GM23248 (cell line): ENCODE measurements at regions not wholly inside any gene's neighbourhood (a gene's known extent, or its start where the extent isn't known, plus 50 kb on each side); places are given as distances from the start of the nearest gene placed in this dataset.

Experiments used
- DNase-seq: peaks from one replicate; pipeline ENCODE4 v3.0.0-alpha.2; 2015
- H2AFZ ChIP-seq: fragments of 200-600 bp; sonication (generic); 2 replicates; pipeline ENCODE4 v1.6.1; 2016; ENCODE audit warnings: antibody characterized with exemption
- H3F3A ChIP-seq: fragments of 200-600 bp; sonication (generic); 2 replicates; pipeline ENCODE4 v1.6.1; 2016; ENCODE audit warnings: mild to moderate bottlenecking, antibody characterized with exemption, mixed run types; ENCODE audit not compliant: insufficient read depth
- H3K27ac ChIP-seq: fragments of 200-600 bp; sonication (generic); 2 replicates; pipeline ENCODE4 v1.5.1; 2016; ENCODE audit warnings: mild to moderate bottlenecking
- H3K27me3 ChIP-seq: fragments of 200-600 bp; sonication (generic); replicated peaks from 2 replicates; pipeline ENCODE4 v1.6.1; 2016; ENCODE audit warnings: mild to moderate bottlenecking; ENCODE audit not compliant: insufficient read depth
- H3K36me3 ChIP-seq: fragments of 200-600 bp; sonication (generic); 2 replicates; pipeline ENCODE4 v1.6.1; 2016; ENCODE audit warnings: low read depth, mild to moderate bottlenecking
- H3K4me1 ChIP-seq: fragments of 200-600 bp; sonication (generic); 2 replicates; pipeline ENCODE4 v1.6.1; 2016; ENCODE audit warnings: mild to moderate bottlenecking; ENCODE audit not compliant: insufficient read depth
- H3K4me2 ChIP-seq: fragments of 200-600 bp; sonication (generic); one replicate; pipeline ENCODE4 v1.6.1; 2016; ENCODE audit warnings: mild to moderate bottlenecking; ENCODE audit not compliant: unreplicated experiment
- H3K4me3 ChIP-seq: fragments of 200-600 bp; sonication (generic); 2 replicates; pipeline ENCODE4 v1.5.1; 2016; ENCODE audit warnings: mild to moderate bottlenecking
- H3K79me2 ChIP-seq: fragments of 200-600 bp; sonication (generic); 2 replicates; pipeline ENCODE4 v1.6.1; 2016; ENCODE audit warnings: mild to moderate bottlenecking; ENCODE audit not compliant: insufficient read depth
- H3K9ac ChIP-seq: fragments of 200-600 bp; sonication (generic); 2 replicates; pipeline ENCODE4 v1.6.1; 2016; ENCODE audit warnings: mild to moderate bottlenecking
- H3K9me2 ChIP-seq: fragments of 200-600 bp; sonication (generic); 2 replicates; pipeline ENCODE4 v1.6.1; 2016; ENCODE audit warnings: mixed run types, mild to moderate bottlenecking, moderate library complexity; ENCODE audit not compliant: insufficient read depth
- H3K9me3 ChIP-seq: fragments of 200-600 bp; sonication (generic); one replicate; pipeline ENCODE4 v1.6.1; 2017; ENCODE audit warnings: low read depth
- H4K20me1 ChIP-seq: fragments of 200-600 bp; sonication (generic); 2 replicates; pipeline ENCODE4 v1.6.0; 2016; ENCODE audit not compliant: insufficient read depth
- EZH2 ChIP-seq: fragments of 200-600 bp; sonication (generic); IDR thresholded peaks from 2 replicates; pipeline ENCODE4 v1.6.1; 2018; ENCODE audit warnings: antibody characterized with exemption, mild to moderate bottlenecking; ENCODE audit not compliant: insufficient read depth, poor library complexity, severe bottlenecking
- EZH2phosphoT487 ChIP-seq: fragments of 200-600 bp; sonication (generic); IDR thresholded peaks from 2 replicates; pipeline ENCODE4 v1.6.1; 2018; ENCODE audit warnings: antibody characterized with exemption, moderate library complexity, mild to moderate bottlenecking, low read depth; ENCODE audit not compliant: insufficient read depth
- WGBS, 2 experiments: methylation state at CpG; one replicate each; pipeline ENCODE4 v1.1.6; 2015 to 2017; ENCODE audit warnings: low lambda C conversion rate in 2 of 2, low coverage in 1 of 2; ENCODE audit errors: missing lambda C conversion rate in 2 of 2; 5-methylcytosine and 5-hydroxymethylcytosine counted together
- in situ Hi-C: fragments of 300-500 bp; cut with MboI; formaldehyde crosslinking; loops from 2 replicates; pipeline ENCODE4 v1.15.0; 2020

- Histone ChIP-seq H3K27ac (no peak overlapping the region), H3K27me3 (peaks cover 8% of the 10 kb centered on the region), H3K9me3 (no peaks in the 10 kb centered on the region), H3K79me2 (no peaks in the 10 kb centered on the region), H3F3A (no peaks in the 10 kb centered on the region), H3K9me2 (no peaks in the 10 kb centered on the region), H3K4me2 (no peak overlapping the region), H4K20me1 (no peaks in the 10 kb centered on the region), H3K4me3 (no peak overlapping the region), H3K36me3 (no peaks in the 10 kb centered on the region), H2AFZ (no peak overlapping the region), H3K9ac (no peak overlapping the region), H3K4me1 (no peaks in the 10 kb centered on the region)
- DNase-seq, result no peak
- WGBS, 2 experiments, result 7 to 16% methylated on average over 4 of the region's 4 CpGs
- in situ Hi-C loops, result no loop called here
- TF ChIP-seq EZH2phosphoT487, result no peak
- TF ChIP-seq EZH2, result no peak
These were observed 581.9 kb downstream of the SOX6 start for GRCh38 chr11:15774388-15774939.

- H3K4me2 ChIP-seq, result no peak overlapping the region
- no peak overlapping the region for H3K27ac ChIP-seq
- no peak overlapping the region for H3K9ac ChIP-seq
- no peaks in the 10 kb centered on the region for H3K9me2 ChIP-seq
- H3K4me3 ChIP-seq, result no peak overlapping the region
- in situ Hi-C loops, result no loop called here
- no peaks in the 10 kb centered on the region for H4K20me1 ChIP-seq
- TF ChIP-seq EZH2 (no peak), EZH2phosphoT487 (no peak)
- H3K27me3 ChIP-seq, result peaks cover 8% of the 10 kb centered on the region
- no peaks in the 10 kb centered on the region for H3K36me3 ChIP-seq
- no peak overlapping the region for H2AFZ ChIP-seq
- H3K4me1 ChIP-seq, result no peaks in the 10 kb centered on the region
- H3K9me3 ChIP-seq, result no peaks in the 10 kb centered on the region
- no peaks in the 10 kb centered on the region for H3F3A ChIP-seq
- H3K79me2 ChIP-seq, result no peaks in the 10 kb centered on the region
- DNase-seq, result peak; percentile 2
- 11 to 13% methylated on average over 6 of the region's 6 CpGs for WGBS, 2 experiments
These were observed 581.3 kb downstream of the SOX6 start for GRCh38 chr11:15775015-15775541.

- peaks cover 8% of the 10 kb centered on the region for H3K27me3 ChIP-seq
- in situ Hi-C loops, result no loop called here
These were observed 580.5 kb downstream of the SOX6 start for GRCh38 chr11:15775797-15776196.

GRCh38 chr11:15776366-15776765, 580.0 kb downstream of the SOX6 start:
- H3K9me2 ChIP-seq, result no peaks in the 10 kb centered on the region
- TF ChIP-seq EZH2phosphoT487 (no peak), EZH2 (no peak)
- in situ Hi-C loops, result no loop called here
- no peaks in the 10 kb centered on the region for H3K79me2 ChIP-seq
- H2AFZ ChIP-seq, result no peak overlapping the region
- H3K36me3 ChIP-seq, result no peaks in the 10 kb centered on the region
- no peak overlapping the region for H3K9ac ChIP-seq
- H3K4me3 ChIP-seq, result no peak overlapping the region
- no peaks in the 10 kb centered on the region for H3K9me3 ChIP-seq
- 6 to 11% methylated on average over 1 of the region's 1 CpG for WGBS, 2 experiments
- H3F3A ChIP-seq, result no peaks in the 10 kb centered on the region
- H3K4me2 ChIP-seq, result no peak overlapping the region
- no peaks in the 10 kb centered on the region for H3K4me1 ChIP-seq
- no peak for DNase-seq
- H4K20me1 ChIP-seq, result no peaks in the 10 kb centered on the region
- no peak overlapping the region for H3K27ac ChIP-seq
- H3K27me3 ChIP-seq, result peaks cover 8% of the 10 kb centered on the region

More at GRCh38 chr11:15775797-15776196, 580.5 kb downstream of the SOX6 start:
- H3K9me3 ChIP-seq, result no peaks in the 10 kb centered on the region
- WGBS, 2 experiments, result 17 to 28% methylated on average over 2 of the region's 2 CpGs
- no peaks in the 10 kb centered on the region for H4K20me1 ChIP-seq
- no peaks in the 10 kb centered on the region for H3F3A ChIP-seq
- no peak for DNase-seq
- TF ChIP-seq EZH2 (no peak), EZH2phosphoT487 (no peak)
- H3K4me2 ChIP-seq, result no peak overlapping the region
- H3K79me2 ChIP-seq, result no peaks in the 10 kb centered on the region
- H3K36me3 ChIP-seq, result no peaks in the 10 kb centered on the region
- H2AFZ ChIP-seq, result no peak overlapping the region
- H3K9ac ChIP-seq, result no peak overlapping the region
- no peak overlapping the region for H3K4me3 ChIP-seq
- H3K4me1 ChIP-seq, result no peaks in the 10 kb centered on the region
- H3K9me2 ChIP-seq, result no peaks in the 10 kb centered on the region
- H3K27ac ChIP-seq, result no peak overlapping the region

- Histone ChIP-seq H3K9me2 (no peaks in the 10 kb centered on the region), H4K20me1 (no peaks in the 10 kb centered on the region), H3K27me3 (peaks cover 6% of the 10 kb centered on the region), H2AFZ (no peak overlapping the region), H3K27ac (no peak overlapping the region), H3K4me2 (no peak overlapping the region), H3K9me3 (no peaks in the 10 kb centered on the region), H3K36me3 (no peaks in the 10 kb centered on the region), H3K4me1 (no peaks in the 10 kb centered on the region), H3K79me2 (no peaks in the 10 kb centered on the region), H3K9ac (no peak overlapping the region), H3F3A (no peaks in the 10 kb centered on the region), H3K4me3 (no peak overlapping the region)
- DNase-seq, result no peak
- TF ChIP-seq EZH2, result no peak
- TF ChIP-seq EZH2phosphoT487, result no peak
- in situ Hi-C loops, result no loop called here
- 0 to 4% methylated on average over 2 of the region's 2 CpGs for WGBS, 2 experiments
These were observed 576.8 kb downstream of the SOX6 start for GRCh38 chr11:15779518-15779917.
